Natural killer cell treated with Interleukin-12 subunit alpha and Interleukin-12 subunit beta and Interleukin-15 and Interleukin-18, amount 100 ng/mL, for 72 hours (primary cell): ENCODE measurements at regions not wholly inside any gene's neighbourhood (a gene's known extent, or its start where the extent isn't known, plus 50 kb on each side); places are given as distances from the start of the nearest gene placed in this dataset.

Experiments
- ATAC-seq, 2 donors: fragments of 150-1000 bp; cut with Tn5 transposase in 1 of 2; sonication (Bioruptor Pico), chemical (Tn5 transposase) in 1 of 2; 2 replicates each; pipeline ENCODE4 v1.10.0; 2021
- DNase-seq: peaks from one replicate; pipeline ENCODE4 v3.0.0; 2022; ENCODE audit warnings: low spot score
- H3K27ac Mint-ChIP-seq, 2 donors: 1 replicate in 1 of 2; 2 replicates in 1 of 2; pipeline ENCODE4 v1.8.0; 2022; ENCODE audit warnings: mixed read lengths in 2 of 2, mild to moderate bottlenecking in 1 of 2, moderate library complexity in 1 of 2
- H3K27me3 Mint-ChIP-seq, 2 donors: 1 replicate in 1 of 2; 2 replicates in 1 of 2; pipeline ENCODE4 v1.8.0; 2022; ENCODE audit warnings: mixed read lengths in 2 of 2
- H3K36me3 Mint-ChIP-seq: one replicate; pipeline ENCODE4 v1.8.0; 2022; ENCODE audit warnings: mixed read lengths
- H3K4me1 Mint-ChIP-seq, 2 donors: 1 replicate in 1 of 2; 2 replicates in 1 of 2; pipeline ENCODE4 v1.8.0; 2022; ENCODE audit warnings: low read depth in 2 of 2, mixed read lengths in 2 of 2, mild to moderate bottlenecking in 1 of 2
- H3K4me3 Mint-ChIP-seq: one replicate; pipeline ENCODE4 v1.8.0; 2022; ENCODE audit warnings: mixed read lengths
- H3K9me3 Mint-ChIP-seq: 2 replicates; pipeline ENCODE4 v1.8.0; 2022; ENCODE audit warnings: mixed read lengths

DNA sequence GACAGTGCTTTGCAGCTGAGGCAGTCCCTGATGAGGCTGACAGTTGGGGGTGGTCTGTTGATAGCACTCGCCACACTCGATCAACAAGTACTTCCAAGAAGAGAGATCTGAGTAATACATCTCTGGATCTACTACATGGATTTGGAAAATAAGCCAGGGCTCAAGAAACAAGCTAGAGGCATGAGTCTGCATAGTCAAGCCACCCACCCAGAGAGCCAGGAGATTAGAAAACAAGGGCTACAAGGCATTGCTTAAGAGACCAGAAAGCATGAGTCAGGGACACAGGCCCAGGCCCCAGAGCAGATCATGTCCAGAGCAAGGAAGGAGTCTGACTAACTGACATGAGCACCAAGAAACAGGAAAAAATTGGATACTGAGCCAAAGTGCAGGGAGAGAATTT is 196.9 kb upstream of the CWC22 start:
- H3K36me3 Mint-ChIP-seq, result no peaks in the 10 kb centered on the region
- no peaks in the 10 kb centered on the region for H3K27me3 Mint-ChIP-seq
- no peak overlapping the region for H3K4me3 Mint-ChIP-seq
- H3K9me3 Mint-ChIP-seq, result no peaks in the 10 kb centered on the region
- no peaks in the 10 kb centered on the region for H3K4me1 Mint-ChIP-seq
- no peak overlapping the region for H3K27ac Mint-ChIP-seq
- no peak for DNase-seq
- no peak for ATAC-seq

DNA sequence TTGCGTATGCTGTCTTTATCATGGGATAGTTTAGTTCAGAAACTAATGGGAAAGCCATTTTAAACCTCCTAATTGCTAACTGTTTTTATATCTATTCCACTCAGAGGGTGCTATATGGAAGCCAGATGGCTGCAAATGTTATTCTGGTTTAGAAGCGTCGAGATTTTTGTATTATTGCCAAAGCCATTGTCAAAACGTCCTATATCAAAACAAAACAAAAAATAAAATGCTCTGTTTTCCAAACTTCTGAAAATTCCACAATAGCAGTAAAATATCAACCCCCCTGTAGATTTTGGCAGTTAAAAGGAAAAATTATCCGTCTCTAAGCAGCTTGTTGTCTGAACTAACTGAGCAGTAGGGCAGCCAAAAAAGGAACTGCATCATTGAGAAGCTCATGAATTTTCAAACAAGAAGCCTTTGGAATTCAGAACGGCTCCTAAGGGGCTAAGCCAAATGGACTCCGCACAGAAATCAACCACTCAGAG is 195.4 kb upstream of the CWC22 start:
- Mint-ChIP-seq H3K36me3 (no peaks in the 10 kb centered on the region), H3K27ac (no peak overlapping the region), H3K4me1 (no peaks in the 10 kb centered on the region), H3K4me3 (no peak overlapping the region), H3K9me3 (no peaks in the 10 kb centered on the region), H3K27me3 (no peaks in the 10 kb centered on the region)
- ATAC-seq (no peak), DNase-seq (no peak)

DNA sequence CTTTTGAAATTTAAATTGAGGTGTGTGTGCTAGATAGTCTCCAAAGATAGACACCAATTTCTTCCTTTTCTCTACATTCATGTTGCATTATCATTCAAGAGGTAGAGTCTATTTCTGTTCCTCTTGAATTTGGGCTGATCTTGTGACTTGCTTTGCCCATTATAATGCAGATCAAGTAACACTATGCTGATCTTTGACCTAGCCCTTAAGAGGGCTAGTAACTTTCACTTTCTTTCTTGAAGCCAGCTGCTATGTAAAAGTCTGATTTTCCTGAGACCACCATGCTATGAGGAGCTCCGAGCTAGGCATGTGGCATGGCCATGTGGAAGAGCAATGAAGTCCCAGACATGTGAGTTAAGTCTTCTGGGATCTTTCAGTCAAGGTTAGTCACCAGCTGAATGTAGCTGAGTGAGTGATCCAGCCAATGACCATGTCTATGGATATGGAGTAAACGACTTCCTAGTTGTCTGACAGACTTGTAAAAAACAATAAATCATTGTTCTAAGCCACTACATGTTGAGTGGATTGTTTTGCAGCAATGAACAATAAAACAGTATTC is 189.4 kb upstream of the CWC22 start:
- H3K4me3 Mint-ChIP-seq, result no peak overlapping the region
- H3K4me1 Mint-ChIP-seq, result no peaks in the 10 kb centered on the region
- ATAC-seq (no peak), DNase-seq (no peak)
- no peak overlapping the region for H3K27ac Mint-ChIP-seq
- H3K36me3 Mint-ChIP-seq, result no peaks in the 10 kb centered on the region
- no peaks in the 10 kb centered on the region for H3K27me3 Mint-ChIP-seq
- peaks cover 3% of the 10 kb centered on the region for H3K9me3 Mint-ChIP-seq

DNA sequence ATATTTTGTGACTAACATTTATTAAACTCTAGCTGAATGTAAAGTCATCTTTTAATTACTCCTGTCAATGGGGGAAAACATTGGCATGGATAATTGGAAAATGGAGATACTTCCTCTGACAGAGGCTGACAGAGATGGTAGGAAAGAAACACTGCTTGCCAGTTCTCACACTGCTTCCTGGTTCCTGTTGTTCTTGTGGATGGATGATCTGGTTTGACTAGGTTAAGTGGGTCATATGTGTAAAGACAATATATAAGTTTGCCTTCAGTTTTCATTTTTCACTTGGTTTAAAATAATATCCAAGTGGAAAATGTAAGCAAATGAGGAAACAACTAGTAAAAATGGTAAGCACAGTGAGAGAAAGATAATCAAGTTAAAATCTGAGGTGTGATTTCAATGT is 188.8 kb upstream of the CWC22 start:
- Mint-ChIP-seq H3K27me3 (no peaks in the 10 kb centered on the region), H3K36me3 (no peaks in the 10 kb centered on the region), H3K9me3 (peaks cover 3% of the 10 kb centered on the region), H3K4me1 (no peaks in the 10 kb centered on the region), H3K27ac (no peak overlapping the region), H3K4me3 (no peak overlapping the region)
- DNase-seq (no peak), ATAC-seq (no peak)

DNA sequence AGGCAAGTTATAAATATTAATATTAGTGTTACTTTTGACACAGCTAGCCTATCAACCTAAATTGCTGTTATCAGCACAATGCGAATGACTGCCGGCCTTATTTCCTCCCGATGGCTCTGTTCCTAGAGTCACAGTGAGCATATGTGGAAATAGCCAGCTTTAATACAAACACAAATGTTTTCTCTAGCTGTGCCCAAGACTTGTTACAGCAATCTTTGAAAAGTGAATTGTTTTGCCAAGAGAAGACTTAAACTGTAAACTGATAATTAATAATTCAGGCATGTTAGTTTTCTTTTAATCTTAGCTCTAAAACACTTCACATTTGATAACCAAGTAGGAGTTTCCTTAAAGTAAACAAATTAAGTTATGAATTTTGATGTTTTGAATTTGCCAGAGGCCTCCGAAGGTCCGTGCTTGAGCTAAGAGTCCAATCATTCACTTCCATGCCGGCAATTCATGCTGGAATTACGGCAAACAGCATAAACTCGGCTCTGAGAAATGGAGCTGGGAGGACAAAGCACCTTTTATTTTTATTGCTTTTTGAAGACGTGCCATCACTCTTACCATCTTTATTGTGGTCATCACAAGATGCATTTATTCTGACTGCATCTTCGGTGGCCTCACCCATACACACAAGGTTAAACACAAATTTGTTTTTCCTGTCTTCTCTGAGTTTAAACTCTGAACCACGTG is 184.5 kb upstream of the CWC22 start:
- Mint-ChIP-seq H3K27me3 (no peaks in the 10 kb centered on the region), H3K9me3 (peaks cover 5% of the 10 kb centered on the region), H3K27ac (no peak overlapping the region), H3K36me3 (no peaks in the 10 kb centered on the region), H3K4me3 (no peak overlapping the region), H3K4me1 (no peaks in the 10 kb centered on the region)
- DNase-seq, result no peak
- ATAC-seq, result no peak

DNA sequence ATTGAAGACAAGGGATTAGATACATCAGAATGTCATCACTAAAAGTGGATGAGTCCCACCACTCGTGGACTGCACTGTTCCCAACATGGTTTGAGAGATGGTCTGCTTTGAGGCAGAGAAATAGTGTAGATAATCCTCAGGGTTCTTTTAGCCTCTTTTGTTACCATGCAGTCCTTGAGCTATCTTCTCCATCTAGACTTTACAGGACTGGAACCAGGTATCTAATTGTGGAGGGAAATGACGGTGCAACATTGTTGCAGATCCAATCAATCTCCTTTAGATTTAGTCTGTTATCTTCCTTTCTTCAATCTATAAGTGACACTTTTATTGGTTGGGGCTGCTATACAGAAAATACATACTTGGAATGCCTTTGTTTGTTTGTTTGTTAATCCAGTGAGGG is 183.8 kb upstream of the CWC22 start:
- peaks cover 5% of the 10 kb centered on the region for H3K9me3 Mint-ChIP-seq
- no peaks in the 10 kb centered on the region for H3K27me3 Mint-ChIP-seq
- H3K4me3 Mint-ChIP-seq, result no peak overlapping the region
- DNase-seq (no peak), ATAC-seq (no peak)
- H3K36me3 Mint-ChIP-seq, result no peaks in the 10 kb centered on the region
- no peak overlapping the region for H3K27ac Mint-ChIP-seq
- H3K4me1 Mint-ChIP-seq, result no peaks in the 10 kb centered on the region

DNA sequence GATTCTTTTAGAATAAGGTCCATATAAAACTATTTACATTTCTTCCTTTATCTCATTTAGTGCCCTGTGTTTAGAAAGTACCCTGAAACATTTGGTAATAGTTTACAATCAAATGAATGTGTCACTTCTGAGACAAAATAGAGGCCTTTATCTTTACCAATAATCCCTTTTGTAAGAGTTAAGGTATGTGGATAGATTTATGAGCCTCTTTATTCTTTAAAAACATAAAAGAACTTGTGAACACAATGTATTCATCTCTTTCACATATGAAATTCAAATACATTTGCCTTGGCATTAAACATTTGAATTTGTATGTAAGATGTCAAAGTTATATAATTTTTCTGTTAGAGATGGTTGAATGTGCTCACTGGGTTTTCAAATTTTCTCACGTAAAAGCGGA is 180.5 kb upstream of the CWC22 start:
- no peak overlapping the region for H3K27ac Mint-ChIP-seq
- H3K27me3 Mint-ChIP-seq, result no peaks in the 10 kb centered on the region
- DNase-seq, result no peak
- H3K36me3 Mint-ChIP-seq, result no peaks in the 10 kb centered on the region
- ATAC-seq, result no peak
- no peak overlapping the region for H3K4me3 Mint-ChIP-seq
- no peaks in the 10 kb centered on the region for H3K4me1 Mint-ChIP-seq
- peaks cover 2% of the 10 kb centered on the region for H3K9me3 Mint-ChIP-seq

DNA sequence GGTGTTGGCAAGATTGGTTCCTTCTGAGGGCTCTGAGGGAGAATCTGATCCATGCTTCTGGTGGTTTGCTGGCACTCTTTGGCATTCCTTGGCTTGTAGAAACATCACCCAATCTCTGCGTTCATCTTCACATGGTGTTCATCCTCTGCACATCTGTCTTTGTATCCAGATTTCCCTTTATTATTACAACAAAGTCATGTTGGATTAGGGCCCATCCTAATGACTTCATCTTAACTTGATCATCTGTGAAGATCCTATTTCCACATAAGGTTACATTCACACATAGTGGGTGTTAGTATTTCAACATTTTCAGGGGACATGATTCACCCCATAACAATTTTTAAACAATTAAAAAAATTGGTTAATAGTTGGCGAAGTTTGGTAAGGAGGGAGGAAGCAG is 177.4 kb upstream of the CWC22 start:
- ATAC-seq (no peak), DNase-seq (no peak)
- no peaks in the 10 kb centered on the region for H3K27me3 Mint-ChIP-seq
- H3K36me3 Mint-ChIP-seq, result no peaks in the 10 kb centered on the region
- no peak overlapping the region for H3K27ac Mint-ChIP-seq
- H3K4me3 Mint-ChIP-seq, result no peak overlapping the region
- H3K9me3 Mint-ChIP-seq, result peaks cover under 1% of the 10 kb centered on the region
- H3K4me1 Mint-ChIP-seq, result no peaks in the 10 kb centered on the region

DNA sequence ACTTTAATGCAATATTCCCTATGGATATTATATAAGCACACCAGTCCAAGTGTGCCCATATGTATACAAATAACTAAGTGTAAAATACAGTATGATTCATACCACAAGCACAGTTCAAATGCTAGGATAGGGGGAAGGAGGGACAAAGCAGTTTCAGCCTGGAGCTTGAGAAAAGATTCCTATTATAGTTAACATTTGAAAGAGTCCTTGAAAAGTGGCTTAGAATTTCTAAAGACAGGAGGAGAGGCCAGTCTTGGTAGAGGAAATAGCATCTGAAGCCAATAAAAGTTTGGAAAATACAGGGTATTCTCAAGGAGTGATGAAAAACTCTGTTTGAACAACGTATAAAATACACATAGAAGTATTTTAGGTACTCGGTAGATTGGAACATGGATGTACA is 173.4 kb upstream of the CWC22 start:
- Mint-ChIP-seq H3K27me3 (no peaks in the 10 kb centered on the region), H3K9me3 (no peaks in the 10 kb centered on the region), H3K27ac (no peak overlapping the region), H3K4me1 (no peaks in the 10 kb centered on the region), H3K4me3 (no peak overlapping the region), H3K36me3 (no peaks in the 10 kb centered on the region)
- ATAC-seq (no peak), DNase-seq (no peak)

DNA sequence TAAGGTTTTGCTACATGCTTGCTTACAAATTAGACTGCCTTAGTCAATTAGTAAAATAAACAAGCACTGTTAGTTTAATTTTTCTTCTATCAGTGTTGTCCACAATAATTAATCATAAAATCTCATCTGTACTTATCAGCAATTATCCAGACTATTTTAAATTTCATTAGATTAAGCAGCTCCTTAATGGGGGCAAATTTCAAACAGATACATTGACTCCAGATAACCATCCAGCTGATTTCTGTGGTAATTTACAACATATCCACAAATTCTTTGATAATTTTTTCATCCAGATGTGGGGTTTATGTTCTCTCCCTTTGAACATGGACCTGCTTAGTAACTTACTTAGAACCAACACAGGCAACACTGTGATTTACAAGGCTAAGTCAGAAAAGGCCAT is 170.4 kb upstream of the CWC22 start:
- DNase-seq (no peak), ATAC-seq (no peak)
- no peaks in the 10 kb centered on the region for H3K4me1 Mint-ChIP-seq
- no peaks in the 10 kb centered on the region for H3K36me3 Mint-ChIP-seq
- no peak overlapping the region for H3K27ac Mint-ChIP-seq
- H3K9me3 Mint-ChIP-seq, result no peaks in the 10 kb centered on the region
- H3K4me3 Mint-ChIP-seq, result no peak overlapping the region
- H3K27me3 Mint-ChIP-seq, result no peaks in the 10 kb centered on the region

DNA sequence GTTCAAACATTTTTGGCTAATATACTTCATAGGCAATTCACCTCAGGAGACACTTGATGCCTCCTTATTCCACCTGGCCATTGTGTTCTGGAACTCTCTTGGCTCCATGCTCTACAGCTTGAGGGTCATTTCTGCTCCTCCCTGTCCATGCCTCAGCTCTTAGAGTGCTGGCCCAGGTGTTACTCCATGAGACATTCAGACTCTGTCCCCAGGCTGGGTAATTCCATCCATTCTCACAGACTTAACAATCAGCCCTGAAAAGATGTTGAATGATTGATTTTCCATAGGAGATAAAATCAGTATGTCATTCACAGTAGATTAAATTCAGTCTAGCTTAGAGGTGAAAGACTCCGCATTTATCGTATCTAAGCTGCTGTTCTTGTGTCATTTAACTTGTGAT is 168.6 kb upstream of the CWC22 start:
- ATAC-seq, result no peak
- Mint-ChIP-seq H3K27ac (no peak overlapping the region), H3K27me3 (no peaks in the 10 kb centered on the region), H3K36me3 (no peaks in the 10 kb centered on the region), H3K4me1 (no peaks in the 10 kb centered on the region), H3K4me3 (no peak overlapping the region), H3K9me3 (peaks cover 4% of the 10 kb centered on the region)
- DNase-seq, result no peak

DNA sequence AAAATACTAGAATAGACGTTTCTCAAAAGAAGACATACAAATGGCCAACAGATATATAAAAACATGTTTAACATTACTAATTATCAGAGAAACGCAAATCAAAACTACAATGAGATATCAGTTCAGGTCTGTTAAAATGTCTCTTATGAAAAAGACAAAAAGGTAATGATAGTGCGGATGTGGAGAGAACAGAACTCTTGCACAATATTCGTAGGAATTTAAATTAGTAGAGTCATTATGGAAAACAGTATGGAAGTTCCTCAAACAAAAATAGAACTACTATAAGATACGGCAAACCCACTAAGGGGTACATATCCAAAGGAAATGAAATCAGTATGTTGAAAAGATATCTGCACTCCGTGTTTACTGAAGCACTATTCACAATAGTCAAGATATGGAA is 167.5 kb upstream of the CWC22 start:
- no peaks in the 10 kb centered on the region for H3K27me3 Mint-ChIP-seq
- ATAC-seq (no peak), DNase-seq (no peak)
- peaks cover 8% of the 10 kb centered on the region for H3K36me3 Mint-ChIP-seq
- no peak overlapping the region for H3K4me3 Mint-ChIP-seq
- no peaks in the 10 kb centered on the region for H3K4me1 Mint-ChIP-seq
- no peak overlapping the region for H3K27ac Mint-ChIP-seq
- peaks cover 10% of the 10 kb centered on the region for H3K9me3 Mint-ChIP-seq

DNA sequence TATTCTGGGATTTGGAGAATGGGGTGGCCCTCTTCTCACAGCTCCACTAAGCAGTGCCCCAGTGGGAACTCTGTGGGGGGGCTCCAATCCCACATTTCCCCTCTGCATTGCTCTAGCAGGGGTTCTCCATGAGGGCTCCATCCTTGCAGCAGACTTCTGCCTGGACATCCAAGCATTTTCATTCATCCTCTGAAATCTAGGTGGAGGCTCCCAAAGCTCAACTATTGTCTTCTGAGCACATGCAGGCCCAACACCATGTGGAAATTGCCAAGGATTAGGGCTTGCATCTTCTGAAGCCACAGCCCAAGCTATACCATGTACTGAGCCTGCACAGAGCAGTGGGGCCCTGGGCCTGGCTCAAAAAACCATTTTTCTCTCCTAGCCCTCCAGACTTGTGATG is 162.4 kb upstream of the CWC22 start:
- H3K27ac Mint-ChIP-seq, result no peak overlapping the region
- H3K36me3 Mint-ChIP-seq, result peaks cover 8% of the 10 kb centered on the region

DNA sequence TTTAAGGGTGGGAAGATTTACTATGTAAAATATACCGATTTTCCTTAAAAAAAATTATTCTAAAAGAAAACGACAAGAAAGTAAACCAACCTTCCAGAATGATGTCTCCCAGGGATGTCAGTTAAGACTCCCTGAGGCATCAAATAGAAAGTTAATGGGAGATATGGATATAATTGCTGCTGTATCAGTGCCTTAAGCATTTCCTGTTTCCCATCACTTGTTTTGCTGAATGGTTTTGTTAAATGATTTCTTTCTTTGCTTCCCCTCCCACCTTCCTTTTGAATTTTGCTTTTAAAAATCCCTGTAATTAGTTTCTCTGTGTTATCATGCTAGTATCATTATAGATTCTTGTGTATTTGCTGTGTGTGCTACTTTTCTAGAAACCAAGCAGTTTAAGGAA is 154.3 kb upstream of the CWC22 start:
- H3K27ac Mint-ChIP-seq, result no peak overlapping the region
- ATAC-seq, result no peak
- H3K9me3 Mint-ChIP-seq, result no peaks in the 10 kb centered on the region
- no peak for DNase-seq
- H3K4me1 Mint-ChIP-seq, result no peaks in the 10 kb centered on the region
- no peaks in the 10 kb centered on the region for H3K27me3 Mint-ChIP-seq
- no peaks in the 10 kb centered on the region for H3K36me3 Mint-ChIP-seq
- no peak overlapping the region for H3K4me3 Mint-ChIP-seq

More for the DNA sequence above, 162.4 kb upstream of the CWC22 start:
- DNase-seq (no peak), ATAC-seq (no peak)
- H3K4me1 Mint-ChIP-seq, result no peaks in the 10 kb centered on the region
- H3K9me3 Mint-ChIP-seq, result peaks cover 10% of the 10 kb centered on the region
- H3K27me3 Mint-ChIP-seq, result no peaks in the 10 kb centered on the region
- no peak overlapping the region for H3K4me3 Mint-ChIP-seq

DNA sequence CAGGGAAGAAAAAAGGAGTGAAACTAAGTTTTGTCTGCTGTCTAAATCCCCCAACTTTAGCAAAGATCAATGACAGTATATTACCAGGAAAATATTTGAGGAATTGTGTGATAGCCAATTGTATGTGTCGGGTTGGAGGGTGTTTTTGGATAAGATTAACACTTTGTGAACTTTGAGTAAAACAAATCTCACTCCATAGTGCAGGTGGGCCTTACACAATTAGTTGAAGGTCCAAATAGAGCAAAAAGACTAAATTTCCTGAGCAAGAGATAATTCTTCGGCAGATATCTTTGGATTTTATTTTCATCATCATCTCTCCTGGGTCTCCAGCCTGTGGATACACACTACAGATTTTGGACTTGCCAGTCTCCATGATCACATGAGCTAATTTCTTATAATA is 152.8 kb upstream of the CWC22 start:
- ATAC-seq (no peak), DNase-seq (no peak)
- Mint-ChIP-seq H3K27ac (no peak overlapping the region), H3K4me1 (no peaks in the 10 kb centered on the region), H3K27me3 (no peaks in the 10 kb centered on the region), H3K4me3 (no peak overlapping the region), H3K36me3 (no peaks in the 10 kb centered on the region), H3K9me3 (no peaks in the 10 kb centered on the region)
